ENCODE measurements at regions not wholly inside any gene's neighbourhood (a gene's known extent, or its start where the extent isn't known, plus 50 kb on each side); places are given as distances from the start of the nearest gene placed in this dataset.
A peak's percentile ranks its signal among the peaks of the same experiment; 100 is the strongest.

DNA sequence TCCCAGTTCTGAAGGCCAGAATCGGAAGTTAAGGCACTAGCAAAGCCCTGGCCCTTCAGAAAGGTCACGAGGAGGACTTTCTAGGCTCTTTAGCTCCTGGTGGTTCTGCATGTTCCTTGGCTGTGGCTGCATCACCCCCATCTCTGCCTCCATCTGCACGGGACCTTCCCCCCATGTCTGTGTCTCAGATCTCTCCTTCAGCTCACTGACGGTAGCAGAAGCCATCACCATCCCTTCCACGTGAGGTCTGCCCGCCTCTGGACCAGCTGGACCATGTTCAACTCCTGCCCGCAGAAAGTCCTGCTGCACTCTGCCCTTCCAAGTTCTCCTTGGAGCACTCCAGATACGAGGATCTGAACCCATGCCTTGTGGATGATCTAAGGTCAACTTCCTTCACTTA, 242.9 kb upstream of the IRX1 start:
- no peaks in the 10 kb centered on the region for H3K27me3 ChIP-seq (ENCODE audit: control insufficient read depth, insufficient read depth, low read length)
- DNase-seq (ENCODE audit: low read depth) (no peak), FAIRE-seq (no peak)
- H3K36me3 ChIP-seq (ENCODE audit: control insufficient read depth, insufficient read depth, low read length): no peaks in the 10 kb centered on the region
- H3K4me3 ChIP-seq (ENCODE audit: low read depth, low read length): no peak overlapping the region
- TF ChIP-seq, protein P1, sequence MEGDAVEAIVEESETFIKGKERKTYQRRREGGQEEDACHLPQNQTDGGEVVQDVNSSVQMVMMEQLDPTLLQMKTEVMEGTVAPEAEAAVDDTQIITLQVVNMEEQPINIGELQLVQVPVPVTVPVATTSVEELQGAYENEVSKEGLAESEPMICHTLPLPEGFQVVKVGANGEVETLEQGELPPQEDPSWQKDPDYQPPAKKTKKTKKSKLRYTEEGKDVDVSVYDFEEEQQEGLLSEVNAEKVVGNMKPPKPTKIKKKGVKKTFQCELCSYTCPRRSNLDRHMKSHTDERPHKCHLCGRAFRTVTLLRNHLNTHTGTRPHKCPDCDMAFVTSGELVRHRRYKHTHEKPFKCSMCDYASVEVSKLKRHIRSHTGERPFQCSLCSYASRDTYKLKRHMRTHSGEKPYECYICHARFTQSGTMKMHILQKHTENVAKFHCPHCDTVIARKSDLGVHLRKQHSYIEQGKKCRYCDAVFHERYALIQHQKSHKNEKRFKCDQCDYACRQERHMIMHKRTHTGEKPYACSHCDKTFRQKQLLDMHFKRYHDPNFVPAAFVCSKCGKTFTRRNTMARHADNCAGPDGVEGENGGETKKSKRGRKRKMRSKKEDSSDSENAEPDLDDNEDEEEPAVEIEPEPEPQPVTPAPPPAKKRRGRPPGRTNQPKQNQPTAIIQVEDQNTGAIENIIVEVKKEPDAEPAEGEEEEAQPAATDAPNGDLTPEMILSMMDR (IDR thresholded peaks at IDR 0.05; ENCODE audit: insufficient read depth, low read length, severe bottlenecking): no peak

DNA sequence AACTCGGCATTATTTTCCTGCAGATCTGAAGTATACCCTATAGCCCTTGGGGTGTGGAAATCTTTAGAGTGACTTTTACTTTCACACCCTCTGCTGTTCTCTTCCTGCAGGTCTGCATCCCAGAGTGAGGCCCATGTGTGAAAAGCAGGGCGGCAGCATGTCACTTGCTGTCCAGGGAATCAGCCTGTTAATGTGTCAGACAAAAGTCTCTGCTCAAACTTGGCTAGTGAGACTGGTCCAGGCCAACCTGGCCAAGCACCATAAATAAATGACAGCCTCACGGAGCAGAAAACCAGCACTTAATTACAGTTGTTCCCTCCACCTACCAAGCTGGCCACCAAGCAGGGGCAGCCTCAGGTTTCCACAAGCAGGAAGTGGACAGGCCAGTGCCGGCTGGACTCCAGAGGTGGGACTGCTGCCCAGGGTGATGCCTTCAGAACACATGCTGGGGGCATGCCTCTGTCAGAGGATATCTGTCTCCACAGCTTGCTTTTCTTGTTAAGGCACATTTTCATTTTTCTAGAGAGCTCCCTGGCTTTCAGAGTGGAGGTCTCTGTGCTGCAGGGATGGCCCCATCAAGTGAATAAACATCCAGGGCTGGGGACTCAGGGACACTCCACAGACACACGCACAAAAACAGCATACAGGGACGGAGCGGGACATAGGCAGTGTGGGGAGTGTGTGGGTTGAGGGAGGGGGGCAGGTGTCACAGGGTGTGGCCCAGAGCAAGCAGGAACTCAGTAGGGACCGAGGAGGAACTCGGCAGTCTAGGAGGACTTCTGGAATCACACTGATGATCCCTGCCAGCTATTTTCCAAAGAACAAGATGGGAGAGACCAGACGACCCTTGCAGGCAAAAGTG, 243.8 kb upstream of the IRX1 start:
- Histone ChIP-seq H3K27me3 (ENCODE audit: control insufficient read depth, insufficient read depth, low read length) (no peaks in the 10 kb centered on the region), H3K4me3 (ENCODE audit: low read depth, low read length) (no peak overlapping the region), H3K36me3 (ENCODE audit: control insufficient read depth, insufficient read depth, low read length) (no peaks in the 10 kb centered on the region)
- DNase-seq (ENCODE audit: low read depth) (no peak), FAIRE-seq (peak; percentile 64)
- TF ChIP-seq, protein P1 (IDR thresholded peaks at IDR 0.05; ENCODE audit: insufficient read depth, low read length, severe bottlenecking): no peak

DNA sequence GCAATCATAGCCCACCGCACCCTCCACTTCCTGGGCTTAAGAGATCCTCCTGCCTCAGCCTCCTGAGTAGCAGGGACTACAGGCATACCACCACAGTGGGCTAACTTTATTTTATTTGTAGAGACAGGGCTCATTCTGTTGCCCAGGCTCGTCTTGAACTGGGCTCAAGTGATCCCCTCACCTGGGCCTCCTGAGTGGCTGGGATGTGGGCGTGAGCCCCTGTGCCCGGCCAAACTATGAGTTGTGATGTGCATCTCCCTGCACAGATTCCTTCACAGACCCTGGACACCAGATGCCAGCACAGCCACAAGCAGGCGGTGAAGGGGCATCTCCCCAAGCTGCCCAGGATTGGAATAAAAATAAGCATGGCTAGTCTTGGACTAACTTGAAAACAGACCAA, 244.9 kb upstream of the IRX1 start:
- DNase-seq (ENCODE audit: low read depth): no peak
- Histone ChIP-seq H3K4me3 (ENCODE audit: low read depth, low read length) (no peak overlapping the region), H3K27me3 (ENCODE audit: control insufficient read depth, insufficient read depth, low read length) (no peaks in the 10 kb centered on the region), H3K36me3 (ENCODE audit: control insufficient read depth, insufficient read depth, low read length) (no peaks in the 10 kb centered on the region)
- TF ChIP-seq, protein P1 (IDR thresholded peaks at IDR 0.05; ENCODE audit: insufficient read depth, low read length, severe bottlenecking): no peak
- FAIRE-seq: no peak

DNA sequence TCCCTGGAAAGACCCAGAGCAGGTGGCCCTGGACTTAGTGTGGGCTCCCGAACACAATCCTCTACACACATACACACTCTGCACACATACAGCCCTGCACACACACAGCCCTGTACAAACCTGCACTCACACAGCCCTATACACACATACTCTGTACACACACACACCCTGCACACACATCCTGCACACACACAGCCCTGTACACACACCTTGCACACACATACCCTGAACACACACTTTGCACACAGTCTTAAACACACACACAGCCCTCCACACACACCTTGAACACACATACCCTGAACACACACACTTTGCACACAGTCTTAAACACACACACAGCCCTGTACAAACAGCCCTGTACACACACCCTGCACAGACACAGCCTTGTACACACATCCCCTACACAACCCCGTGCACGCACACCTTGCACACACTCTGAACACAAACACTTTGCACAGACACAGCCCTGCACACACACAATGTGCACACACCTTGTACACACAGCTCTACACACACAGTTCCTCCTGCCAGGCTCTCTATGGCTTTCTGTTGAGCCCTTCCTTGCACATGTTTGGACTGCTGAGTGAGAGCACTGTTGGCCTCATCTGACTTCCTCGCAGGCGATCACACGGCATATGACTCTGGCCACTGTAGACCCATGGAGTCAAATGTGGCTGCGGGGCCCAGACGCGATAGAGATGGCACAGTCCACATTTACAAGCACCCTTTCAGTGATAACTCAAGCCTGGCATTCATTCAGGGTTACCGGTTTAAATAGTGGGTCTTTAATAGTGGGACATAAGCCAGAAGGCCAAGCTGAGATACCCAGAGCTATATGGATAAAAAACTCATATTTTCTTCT, 245.7 kb upstream of the IRX1 start:
- no peaks in the 10 kb centered on the region for H3K27me3 ChIP-seq (ENCODE audit: control insufficient read depth, insufficient read depth, low read length)
- no peaks in the 10 kb centered on the region for H3K36me3 ChIP-seq (ENCODE audit: control insufficient read depth, insufficient read depth, low read length)
- DNase-seq (ENCODE audit: low read depth) (no peak), FAIRE-seq (peak; percentile 83)
- TF ChIP-seq, protein P1 (IDR thresholded peaks at IDR 0.05; ENCODE audit: insufficient read depth, low read length, severe bottlenecking): no peak
- no peak overlapping the region for H3K4me3 ChIP-seq (ENCODE audit: low read depth, low read length)

DNA sequence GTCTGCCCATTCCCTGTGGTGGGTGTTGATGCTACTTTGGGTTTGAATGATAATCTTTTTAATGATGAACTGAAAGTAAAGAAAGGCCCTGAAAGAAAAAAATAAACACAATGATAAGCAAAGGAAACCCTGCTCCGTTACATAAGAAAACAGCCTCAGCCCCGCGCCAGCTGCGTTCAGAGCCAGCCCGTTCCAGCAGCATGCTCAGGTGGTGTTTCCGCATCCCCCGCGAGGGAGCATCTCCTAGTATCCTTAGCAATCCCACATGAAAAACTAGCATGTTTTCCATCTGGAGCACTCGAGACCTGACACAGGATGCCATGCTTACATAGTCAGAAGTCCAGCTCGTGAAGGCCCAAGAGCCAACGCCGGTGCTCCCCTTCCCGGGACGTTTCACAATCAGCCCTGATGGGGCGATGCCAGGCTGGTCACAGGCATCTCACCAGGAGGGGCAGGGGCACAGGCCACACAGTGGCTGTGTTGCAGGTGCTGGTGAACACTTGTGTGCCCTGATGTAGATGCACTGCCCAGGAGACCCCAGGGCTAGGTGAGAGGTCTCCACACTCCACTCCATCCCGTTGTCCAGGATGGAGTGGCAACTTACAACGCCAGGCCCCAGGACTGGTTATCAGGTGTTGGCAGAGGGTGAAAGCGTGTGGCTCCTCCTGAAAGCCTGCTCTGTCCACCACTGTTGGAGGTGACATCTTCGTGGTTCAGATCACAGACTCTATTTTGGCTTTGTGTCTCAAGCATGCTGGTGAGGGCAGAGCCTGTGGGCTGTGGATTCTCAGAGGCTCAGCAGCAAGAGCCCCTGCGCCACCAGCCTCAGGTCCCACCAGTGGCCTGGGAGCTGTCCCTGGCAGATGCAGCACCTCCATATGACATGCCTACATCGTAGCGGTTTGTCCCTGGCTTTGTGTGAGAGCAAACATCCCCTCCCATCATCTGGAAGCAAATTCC, 246.8 kb upstream of the IRX1 start:
- Histone ChIP-seq H3K36me3 (ENCODE audit: control insufficient read depth, insufficient read depth, low read length) (no peaks in the 10 kb centered on the region), H3K27me3 (ENCODE audit: control insufficient read depth, insufficient read depth, low read length) (no peaks in the 10 kb centered on the region), H3K4me3 (ENCODE audit: low read depth, low read length) (no peak overlapping the region)
- TF ChIP-seq, protein P1 (IDR thresholded peaks at IDR 0.05; ENCODE audit: insufficient read depth, low read length, severe bottlenecking): no peak
- no peak for FAIRE-seq
- no peak for DNase-seq (ENCODE audit: low read depth)
